ENCODE measurements at regions not wholly inside any gene's neighbourhood (a gene's known extent, or its start where the extent isn't known, plus 50 kb on each side); places are given as distances from the start of the nearest gene placed in this dataset.

GRCh38 chr21:35692311-35692710 lies 368.0 kb downstream of the SETD4 start:
- DNase-seq (ENCODE audit: low read depth) = no peak

GRCh38 chr21:35690436-35690835 lies 369.9 kb downstream of the SETD4 start:
- no peak for DNase-seq (ENCODE audit: low read depth)

- no peak for DNase-seq (ENCODE audit: low read depth)
Measured at GRCh38 chr21:35686156-35686555, 374.2 kb downstream of the SETD4 start.

GRCh38 chr21:35683664-35684304 lies 376.5 kb downstream of the SETD4 start:
- DNase-seq (ENCODE audit: low read depth) = no peak

- DNase-seq (ENCODE audit: low read depth) = no peak
Measured at GRCh38 chr21:35682904-35683549, 377.3 kb downstream of the SETD4 start.

- DNase-seq (ENCODE audit: low read depth) = no peak
Measured at GRCh38 chr21:35681946-35682345, 378.4 kb downstream of the SETD4 start.

- DNase-seq (ENCODE audit: low read depth) = no peak
Measured at GRCh38 chr21:35679076-35679475, 381.2 kb downstream of the SETD4 start.

GRCh38 chr21:35678393-35678792 lies 381.9 kb downstream of the SETD4 start:
- DNase-seq (ENCODE audit: low read depth) = no peak

GRCh38 chr21:35677298-35677841 lies 383.0 kb downstream of the SETD4 start:
- DNase-seq (ENCODE audit: low read depth) = no peak

GRCh38 chr21:35674895-35675470 lies 385.3 kb downstream of the SETD4 start:
- no peak for DNase-seq (ENCODE audit: low read depth)

GRCh38 chr21:35674091-35674671 lies 386.1 kb downstream of the SETD4 start:
- no peak for DNase-seq (ENCODE audit: low read depth)

GRCh38 chr21:35672313-35672712 lies 388.0 kb downstream of the SETD4 start:
- no peak for DNase-seq (ENCODE audit: low read depth)

GRCh38 chr21:35664683-35665082 lies 395.6 kb downstream of the SETD4 start:
- DNase-seq (ENCODE audit: low read depth) = no peak

GRCh38 chr21:35663856-35664606 lies 396.3 kb downstream of the SETD4 start:
- no peak for DNase-seq (ENCODE audit: low read depth)

GRCh38 chr21:35658242-35658641 lies 402.1 kb downstream of the SETD4 start:
- no peak for DNase-seq (ENCODE audit: low read depth)

- DNase-seq (ENCODE audit: low read depth) = no peak
Measured at GRCh38 chr21:35652872-35653271, 407.5 kb downstream of the SETD4 start.

GRCh38 chr21:35652196-35652595 lies 408.1 kb downstream of the SETD4 start:
- no peak for DNase-seq (ENCODE audit: low read depth)

GRCh38 chr21:35651196-35651595 lies 409.1 kb downstream of the SETD4 start:
- no peak for DNase-seq (ENCODE audit: low read depth)

GRCh38 chr21:35649186-35649585 lies 411.1 kb downstream of the SETD4 start:
- DNase-seq (ENCODE audit: low read depth) = no peak

- DNase-seq (ENCODE audit: low read depth) = no peak
Measured at GRCh38 chr21:35648512-35648911, 411.8 kb downstream of the SETD4 start.

GRCh38 chr21:35646606-35647005 lies 413.7 kb downstream of the SETD4 start:
- DNase-seq (ENCODE audit: low read depth) = no peak

GRCh38 chr21:35645991-35646390 lies 414.3 kb downstream of the SETD4 start:
- DNase-seq (ENCODE audit: low read depth) = no peak
